Kidney (tissue), 13 donors: ENCODE measurements at regions not wholly inside any gene's neighbourhood (a gene's known extent, or its start where the extent isn't known, plus 50 kb on each side); places are given as distances from the start of the nearest gene placed in this dataset.

ENCODE experiments used
- DNase-seq, 5 donors: peaks; one replicate each; pipeline ENCODE4 v3.0.0-alpha.2; 2013 to 2020
- FAIRE-seq: peaks from 2 replicates; lab custom pipeline; 2012; peaks lifted over from hg19 to GRCh38; lab: Jason Lieb, UNC
- H3K27ac ChIP-seq, 2 donors: one replicate each; pipeline ENCODE4 v1.7.0; 2013; ENCODE audit warnings: low read depth in 2 of 2, low read length in 2 of 2, inconsistent platforms in 1 of 2
- H3K27me3 ChIP-seq: one replicate; pipeline ENCODE4 v1.7.1; 2013; ENCODE audit warnings: low read length, inconsistent platforms; ENCODE audit not compliant: control insufficient read depth, insufficient read depth
- H3K36me3 ChIP-seq, 3 donors: one replicate each; pipeline versions ENCODE4 v1.7.0 to v1.7.1; 2013; ENCODE audit warnings: low read length in 3 of 3, control low read depth in 1 of 3, inconsistent platforms in 1 of 3; ENCODE audit not compliant: insufficient read depth in 3 of 3, control insufficient read depth in 2 of 3
- H3K4me1 ChIP-seq, 3 donors: one replicate each; pipeline versions ENCODE4 v1.7.0 to v1.7.1; 2013; ENCODE audit warnings: low read length in 3 of 3, inconsistent platforms in 1 of 3, low read depth in 1 of 3; ENCODE audit not compliant: control insufficient read depth in 2 of 3, insufficient read depth in 2 of 3
- H3K4me3 ChIP-seq, 3 donors: one replicate each; pipeline versions ENCODE4 v1.7.0 to v1.8.1; 2013; ENCODE audit warnings: low read length in 3 of 3, control low read depth in 1 of 3, inconsistent platforms in 1 of 3
- H3K9ac ChIP-seq, 3 donors: one replicate each; pipeline versions ENCODE4 v1.7.0 to v1.7.1; 2013; ENCODE audit warnings: low read length in 3 of 3, control low read depth in 1 of 3, inconsistent platforms in 1 of 3
- H3K9me3 ChIP-seq, 3 donors: one replicate each; pipeline versions ENCODE4 v1.7.0 to v1.7.1; 2013; ENCODE audit warnings: low read length in 3 of 3, control low read depth in 1 of 3, inconsistent platforms in 1 of 3; ENCODE audit not compliant: control insufficient read depth in 2 of 3, insufficient read depth in 1 of 3
- CTCF ChIP-seq: IDR thresholded peaks from 3 replicates; pipeline ENCODE4 v1.5.1; 2012; ENCODE audit warnings: mild to moderate bottlenecking, moderate library complexity, borderline replicate concordance; ENCODE audit not compliant: insufficient read depth; ENCODE audit errors: extremely low read depth
- intact Hi-C: fragments of 100-400 bp; cut with DNase I; formaldehyde crosslinking; loops from one replicate; pipeline ENCODE4 v1.11.1; 2022
- donor health status: control.
- donor health status: control.
- donor health status: control.
- donor health status: control.
- donor health status: control.
- donor health status: DM: yes; HTN: yes; CAD: no.
- donor health status: Normal renal cell carcinoma (clear cell type).

DNA sequence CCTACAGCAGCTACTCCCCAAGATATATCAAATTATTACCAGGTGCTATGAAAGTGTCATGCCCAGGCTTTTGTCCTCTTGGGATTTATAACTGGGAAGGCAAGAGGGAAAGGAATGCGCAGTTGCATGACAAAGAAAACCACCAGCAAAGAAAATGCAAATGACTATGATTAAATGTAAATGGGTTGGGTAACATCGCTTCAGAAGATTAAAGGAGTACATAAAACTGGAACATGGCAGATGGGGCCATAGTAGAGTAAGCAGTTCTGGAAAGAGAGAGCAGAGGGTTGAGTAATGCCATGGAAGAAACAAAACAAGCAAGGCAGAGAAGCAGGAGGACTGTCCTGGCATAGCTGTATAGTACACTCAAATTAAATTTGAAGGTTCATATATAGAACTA, 493.1 kb downstream of the NOVA1 start:
- no peak overlapping the region for H3K9ac ChIP-seq
- H3K27ac ChIP-seq: no peak overlapping the region
- H3K4me3 ChIP-seq: no peak overlapping the region
- intact Hi-C loops: no loop called here
- H3K4me1 ChIP-seq: no peaks in the 10 kb centered on the region
- DNase-seq (no peak), FAIRE-seq (no peak)
- no peak for TF ChIP-seq CTCF
- no peaks in the 10 kb centered on the region for H3K36me3 ChIP-seq
- H3K27me3 ChIP-seq: no peaks in the 10 kb centered on the region
- no peaks in the 10 kb centered on the region for H3K9me3 ChIP-seq

GRCh38 chr14:26097852-26098251, 500.0 kb downstream of the NOVA1 start:
- H3K27ac ChIP-seq: no peak overlapping the region
- FAIRE-seq (no peak), DNase-seq (no peak)
- intact Hi-C loops: no loop called here
- no peak overlapping the region for H3K9ac ChIP-seq
- no peaks in the 10 kb centered on the region for H3K4me1 ChIP-seq
- no peak overlapping the region for H3K4me3 ChIP-seq
- H3K27me3 ChIP-seq: no peaks in the 10 kb centered on the region
- no peaks in the 10 kb centered on the region for H3K9me3 ChIP-seq
- H3K36me3 ChIP-seq: no peaks in the 10 kb centered on the region
- TF ChIP-seq CTCF: no peak

GRCh38 chr14:26088275-26088674, 509.6 kb downstream of the NOVA1 start:
- Histone ChIP-seq H3K36me3 (no peaks in the 10 kb centered on the region), H3K4me1 (no peaks in the 10 kb centered on the region), H3K9ac (no peak overlapping the region), H3K9me3 (no peaks in the 10 kb centered on the region), H3K27ac (no peak overlapping the region), H3K4me3 (no peak overlapping the region), H3K27me3 (no peaks in the 10 kb centered on the region)
- DNase-seq (no peak), FAIRE-seq (no peak)
- no peak for TF ChIP-seq CTCF
- intact Hi-C loops: no loop called here

DNA sequence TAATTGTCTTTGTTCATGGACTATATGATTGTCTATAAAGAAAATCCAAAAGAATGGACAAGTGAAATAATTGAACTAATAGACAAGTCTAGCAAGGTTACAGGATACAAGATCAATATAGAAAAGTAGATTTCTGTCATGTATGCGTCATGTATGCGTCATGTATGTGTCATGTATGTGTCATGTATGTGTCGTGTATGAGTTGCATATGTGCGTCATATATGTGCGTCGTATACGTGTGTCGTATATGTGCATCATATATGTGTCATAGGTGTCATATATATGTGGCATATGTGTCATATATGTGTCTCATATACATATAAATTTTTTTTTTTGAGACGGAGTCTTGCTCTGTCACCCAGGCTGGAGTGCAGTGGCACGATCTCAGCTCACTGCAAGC, 516.8 kb downstream of the NOVA1 start:
- H3K36me3 ChIP-seq: no peaks in the 10 kb centered on the region
- H3K9me3 ChIP-seq: no peaks in the 10 kb centered on the region
- FAIRE-seq (no peak), DNase-seq (no peak)
- intact Hi-C loops: no loop called here
- no peak overlapping the region for H3K9ac ChIP-seq
- H3K4me1 ChIP-seq: no peaks in the 10 kb centered on the region
- H3K27me3 ChIP-seq: no peaks in the 10 kb centered on the region
- H3K4me3 ChIP-seq: no peak overlapping the region
- no peak for TF ChIP-seq CTCF
- H3K27ac ChIP-seq: no peak overlapping the region
